HEK293 (cell line): ENCODE measurements at regions not wholly inside any gene's neighbourhood (a gene's known extent, or its start where the extent isn't known, plus 50 kb on each side); places are given as distances from the start of the nearest gene placed in this dataset.

Experiments
- CTCF ChIA-PET: fragments of 350-600 bp; formaldehyde crosslinking; extraction: SDS; loops from one replicate; lab custom pipeline; 2021; ENCODE audit warnings: antibody characterized with exemption; lab: Yijun Ruan, JAX
- POLR2A ChIA-PET: fragments of 300-600 bp; formaldehyde crosslinking; extraction: SDS; loops from one replicate; lab custom pipeline; 2020; ENCODE audit warnings: antibody characterized with exemption, inconsistent platforms; lab: Yijun Ruan, JAX
- H3K27ac ChIP-seq: fragments of 200-500 bp; sonication (Bioruptor generic); 2 replicates; pipeline ENCODE4 v1.5.1; 2014; ENCODE audit warnings: low read depth, low read length, control low read depth, inconsistent platforms; ENCODE audit errors: extremely low read depth
- H3K36me3 ChIP-seq, 2 experiments: fragments of 200-500 bp in 1 of 2; sonication (Bioruptor generic) in 1 of 2; 1 replicate in 1 of 2; 2 replicates in 1 of 2; pipeline ENCODE4 v1.5.1; 2014 to 2017; ENCODE audit warnings: inconsistent platforms in 2 of 2, low read length in 2 of 2; ENCODE audit not compliant: control insufficient read depth in 2 of 2, insufficient read depth in 1 of 2
- H3K4me1 ChIP-seq: fragments of 200-500 bp; sonication (Bioruptor generic); 2 replicates; pipeline ENCODE4 v1.5.1; 2014; ENCODE audit warnings: mild to moderate bottlenecking, low read length, inconsistent platforms; ENCODE audit not compliant: control insufficient read depth, insufficient read depth
- H3K4me3 ChIP-seq: 2 replicates; pipeline ENCODE4 v1.5.1; 2011; ENCODE audit warnings: low read depth, mild to moderate bottlenecking, control low read depth, low read length, moderate library complexity
- H3K9me3 ChIP-seq: fragments of 200-500 bp; sonication (Bioruptor generic); 2 replicates; pipeline ENCODE4 v1.5.1; 2014; ENCODE audit warnings: low read depth, low read length, inconsistent platforms; ENCODE audit not compliant: control insufficient read depth, insufficient read depth
- HOXD13 ChIP-seq: sonication (generic); formaldehyde crosslinking; IDR thresholded peaks from 2 replicates; pipeline ENCODE4 v1.8.0; 2022; ENCODE audit warnings: missing genetic modification reagents, borderline replicate concordance
- IKZF3 ChIP-seq: fragments of 450-650 bp; IDR thresholded peaks from 2 replicates; pipeline ENCODE4 v1.5.0; 2018; ENCODE audit warnings: missing biosample characterization, mild to moderate bottlenecking, missing genetic modification characterization, moderate library complexity
- KLF16 ChIP-seq: fragments of 450-650 bp; formaldehyde crosslinking; IDR thresholded peaks from 2 replicates; pipeline ENCODE4 v1.5.1; 2017; ENCODE audit warnings: missing biosample characterization, missing genetic modification characterization
- MZF1 ChIP-seq: fragments of 450-650 bp; formaldehyde crosslinking; IDR thresholded peaks from 2 replicates; pipeline ENCODE4 v1.5.1; 2017; ENCODE audit warnings: missing biosample characterization, missing genetic modification characterization, borderline replicate concordance
- ZBTB17 ChIP-seq: fragments of 450-650 bp; formaldehyde crosslinking; IDR thresholded peaks from 2 replicates; pipeline ENCODE4 v1.5.1; 2016; ENCODE audit warnings: missing biosample characterization, missing genetic modification characterization
- ZBTB20 ChIP-seq: fragments of 450-650 bp; formaldehyde crosslinking; IDR thresholded peaks from 2 replicates; pipeline ENCODE4 v1.5.1; 2016; ENCODE audit warnings: missing biosample characterization, missing genetic modification characterization
- ZBTB8A ChIP-seq: fragments of 450-650 bp; formaldehyde crosslinking; IDR thresholded peaks from 2 replicates; pipeline ENCODE4 v1.5.1; 2016; ENCODE audit warnings: missing biosample characterization, missing genetic modification characterization
- ZNF19 ChIP-seq: fragments of 450-650 bp; formaldehyde crosslinking; IDR thresholded peaks from 2 replicates; pipeline ENCODE4; 2016; ENCODE audit warnings: missing biosample characterization, missing genetic modification characterization, low read depth
- ZNF292 ChIP-seq: fragments of 450-650 bp; formaldehyde crosslinking; IDR thresholded peaks from 2 replicates; pipeline ENCODE4 v1.5.1; 2016; ENCODE audit warnings: low read depth, missing biosample characterization, missing genetic modification characterization, borderline replicate concordance
- ZNF311 ChIP-seq: fragments of 450-650 bp; formaldehyde crosslinking; IDR thresholded peaks from 2 replicates; pipeline ENCODE4 v1.5.1; 2017; ENCODE audit warnings: missing biosample characterization, missing genetic modification characterization, borderline replicate concordance
- ZNF366 ChIP-seq: fragments of 450-650 bp; formaldehyde crosslinking; conservative IDR thresholded peaks from 2 replicates; pipeline ENCODE4 v1.5.1; 2016; ENCODE audit warnings: missing biosample characterization, missing genetic modification characterization
- ZNF48 ChIP-seq: fragments of 450-650 bp; formaldehyde crosslinking; IDR thresholded peaks from 2 replicates; pipeline ENCODE4 v1.5.1; 2016; ENCODE audit warnings: missing biosample characterization, missing genetic modification characterization
- ZNF521 ChIP-seq: fragments of 450-650 bp; formaldehyde crosslinking; IDR thresholded peaks from 2 replicates; pipeline ENCODE4 v1.5.1; 2017; ENCODE audit warnings: missing biosample characterization, mild to moderate bottlenecking, missing genetic modification characterization
- ZNF629 ChIP-seq: fragments of 450-650 bp; formaldehyde crosslinking; IDR thresholded peaks from 2 replicates; pipeline ENCODE4 v1.5.1; 2017; ENCODE audit warnings: missing biosample characterization, missing genetic modification characterization
- ZNF792 ChIP-seq: fragments of 450-650 bp; formaldehyde crosslinking; IDR thresholded peaks from 2 replicates; pipeline ENCODE4 v1.5.1; 2016; ENCODE audit warnings: missing biosample characterization, missing genetic modification characterization
- TF ChIP-seq, protein P1 (sequence below): fragments of 450-650 bp; formaldehyde crosslinking; IDR thresholded peaks from 2 replicates; pipeline ENCODE4 v1.5.1; 2016; ENCODE audit warnings: missing biosample characterization, missing genetic modification characterization, borderline replicate concordance
- TF ChIP-seq, protein P2 (sequence below): fragments of 450-650 bp; formaldehyde crosslinking; IDR thresholded peaks from 2 replicates; pipeline ENCODE4 v1.5.1; 2016; ENCODE audit warnings: missing biosample characterization, missing genetic modification characterization, borderline replicate concordance
- TF ChIP-seq, protein P3 (sequence below): fragments of 450-650 bp; formaldehyde crosslinking; IDR thresholded peaks from 2 replicates; pipeline ENCODE4 v1.5.1; 2016; ENCODE audit warnings: missing biosample characterization, missing genetic modification characterization

DNA sequence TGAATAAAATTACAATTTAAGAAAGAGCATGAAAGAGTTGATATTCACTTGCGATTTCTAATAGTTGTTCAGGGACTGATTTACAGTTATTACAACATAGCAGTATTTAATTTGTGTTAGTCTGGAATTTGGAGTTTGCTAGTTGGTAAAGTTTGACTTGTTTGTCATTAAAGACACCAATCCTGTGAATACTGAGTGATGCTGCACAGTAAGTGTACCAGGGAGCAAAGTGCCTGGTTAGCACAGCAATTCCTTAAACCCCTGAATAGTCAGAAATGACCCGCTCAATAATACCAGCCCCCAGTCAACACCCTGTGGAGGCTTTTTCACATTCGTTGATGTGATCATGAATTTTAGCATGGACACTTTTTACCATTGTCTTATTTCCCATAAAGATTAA is 122.2 kb upstream of the GC start (continued):
- TF ChIP-seq, protein P1, sequence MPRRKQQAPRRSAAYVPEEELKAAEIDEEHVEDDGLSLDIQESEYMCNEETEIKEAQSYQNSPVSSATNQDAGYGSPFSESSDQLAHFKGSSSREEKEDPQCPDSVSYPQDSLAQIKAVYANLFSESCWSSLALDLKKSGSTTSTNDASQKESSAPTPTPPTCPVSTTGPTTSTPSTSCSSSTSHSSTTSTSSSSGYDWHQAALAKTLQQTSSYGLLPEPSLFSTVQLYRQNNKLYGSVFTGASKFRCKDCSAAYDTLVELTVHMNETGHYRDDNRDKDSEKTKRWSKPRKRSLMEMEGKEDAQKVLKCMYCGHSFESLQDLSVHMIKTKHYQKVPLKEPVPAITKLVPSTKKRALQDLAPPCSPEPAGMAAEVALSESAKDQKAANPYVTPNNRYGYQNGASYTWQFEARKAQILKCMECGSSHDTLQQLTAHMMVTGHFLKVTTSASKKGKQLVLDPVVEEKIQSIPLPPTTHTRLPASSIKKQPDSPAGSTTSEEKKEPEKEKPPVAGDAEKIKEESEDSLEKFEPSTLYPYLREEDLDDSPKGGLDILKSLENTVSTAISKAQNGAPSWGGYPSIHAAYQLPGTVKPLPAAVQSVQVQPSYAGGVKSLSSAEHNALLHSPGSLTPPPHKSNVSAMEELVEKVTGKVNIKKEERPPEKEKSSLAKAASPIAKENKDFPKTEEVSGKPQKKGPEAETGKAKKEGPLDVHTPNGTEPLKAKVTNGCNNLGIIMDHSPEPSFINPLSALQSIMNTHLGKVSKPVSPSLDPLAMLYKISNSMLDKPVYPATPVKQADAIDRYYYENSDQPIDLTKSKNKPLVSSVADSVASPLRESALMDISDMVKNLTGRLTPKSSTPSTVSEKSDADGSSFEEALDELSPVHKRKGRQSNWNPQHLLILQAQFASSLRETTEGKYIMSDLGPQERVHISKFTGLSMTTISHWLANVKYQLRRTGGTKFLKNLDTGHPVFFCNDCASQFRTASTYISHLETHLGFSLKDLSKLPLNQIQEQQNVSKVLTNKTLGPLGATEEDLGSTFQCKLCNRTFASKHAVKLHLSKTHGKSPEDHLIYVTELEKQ, result no peak
- TF ChIP-seq ZNF19 (tag by site-specific recombination) (no peak), IKZF3 (no peak), ZNF48 (tag by site-specific recombination) (no peak), ZBTB8A (tag by site-specific recombination) (no peak), ZNF366 (tag by site-specific recombination) (no peak), ZNF311 (tag by site-specific recombination) (no peak), ZNF521 (tag by site-specific recombination) (no peak)
- TF ChIP-seq, all 188 proteins: peak for 0

DNA sequence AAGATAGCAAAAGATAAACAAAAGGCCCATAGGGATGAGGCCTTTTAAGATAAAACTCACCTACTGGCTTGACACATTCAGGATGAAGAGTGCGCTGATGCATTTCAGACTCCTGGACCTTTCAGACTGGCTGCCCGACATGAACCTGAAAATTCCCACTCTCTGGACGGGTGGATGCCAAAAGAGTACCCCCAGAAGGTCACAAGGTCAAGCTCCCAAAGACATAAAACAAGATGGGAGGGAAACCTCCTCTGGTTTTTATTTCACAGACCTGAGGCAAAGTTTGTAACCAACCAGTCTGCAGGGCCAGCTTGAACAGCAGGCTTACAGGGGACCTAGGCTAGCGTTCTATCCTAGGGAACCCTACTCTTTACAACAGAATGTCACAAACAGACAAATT is 123.2 kb upstream of the GC start:
- POLR2A ChIA-PET, result no interaction called here
- no peak overlapping the region for H3K27ac ChIP-seq
- TF ChIP-seq ZNF792 (tag by site-specific recombination) (no peak), ZNF292 (tag by site-specific recombination) (no peak), MZF1 (tag by site-specific recombination) (no peak), ZBTB17 (tag by site-specific recombination) (no peak), HOXD13 (CRISPR knock-in tag) (no peak), ZBTB20 (no peak), ZNF629 (tag by site-specific recombination) (no peak), KLF16 (tag by site-specific recombination) (no peak)
- TF ChIP-seq, protein P2, sequence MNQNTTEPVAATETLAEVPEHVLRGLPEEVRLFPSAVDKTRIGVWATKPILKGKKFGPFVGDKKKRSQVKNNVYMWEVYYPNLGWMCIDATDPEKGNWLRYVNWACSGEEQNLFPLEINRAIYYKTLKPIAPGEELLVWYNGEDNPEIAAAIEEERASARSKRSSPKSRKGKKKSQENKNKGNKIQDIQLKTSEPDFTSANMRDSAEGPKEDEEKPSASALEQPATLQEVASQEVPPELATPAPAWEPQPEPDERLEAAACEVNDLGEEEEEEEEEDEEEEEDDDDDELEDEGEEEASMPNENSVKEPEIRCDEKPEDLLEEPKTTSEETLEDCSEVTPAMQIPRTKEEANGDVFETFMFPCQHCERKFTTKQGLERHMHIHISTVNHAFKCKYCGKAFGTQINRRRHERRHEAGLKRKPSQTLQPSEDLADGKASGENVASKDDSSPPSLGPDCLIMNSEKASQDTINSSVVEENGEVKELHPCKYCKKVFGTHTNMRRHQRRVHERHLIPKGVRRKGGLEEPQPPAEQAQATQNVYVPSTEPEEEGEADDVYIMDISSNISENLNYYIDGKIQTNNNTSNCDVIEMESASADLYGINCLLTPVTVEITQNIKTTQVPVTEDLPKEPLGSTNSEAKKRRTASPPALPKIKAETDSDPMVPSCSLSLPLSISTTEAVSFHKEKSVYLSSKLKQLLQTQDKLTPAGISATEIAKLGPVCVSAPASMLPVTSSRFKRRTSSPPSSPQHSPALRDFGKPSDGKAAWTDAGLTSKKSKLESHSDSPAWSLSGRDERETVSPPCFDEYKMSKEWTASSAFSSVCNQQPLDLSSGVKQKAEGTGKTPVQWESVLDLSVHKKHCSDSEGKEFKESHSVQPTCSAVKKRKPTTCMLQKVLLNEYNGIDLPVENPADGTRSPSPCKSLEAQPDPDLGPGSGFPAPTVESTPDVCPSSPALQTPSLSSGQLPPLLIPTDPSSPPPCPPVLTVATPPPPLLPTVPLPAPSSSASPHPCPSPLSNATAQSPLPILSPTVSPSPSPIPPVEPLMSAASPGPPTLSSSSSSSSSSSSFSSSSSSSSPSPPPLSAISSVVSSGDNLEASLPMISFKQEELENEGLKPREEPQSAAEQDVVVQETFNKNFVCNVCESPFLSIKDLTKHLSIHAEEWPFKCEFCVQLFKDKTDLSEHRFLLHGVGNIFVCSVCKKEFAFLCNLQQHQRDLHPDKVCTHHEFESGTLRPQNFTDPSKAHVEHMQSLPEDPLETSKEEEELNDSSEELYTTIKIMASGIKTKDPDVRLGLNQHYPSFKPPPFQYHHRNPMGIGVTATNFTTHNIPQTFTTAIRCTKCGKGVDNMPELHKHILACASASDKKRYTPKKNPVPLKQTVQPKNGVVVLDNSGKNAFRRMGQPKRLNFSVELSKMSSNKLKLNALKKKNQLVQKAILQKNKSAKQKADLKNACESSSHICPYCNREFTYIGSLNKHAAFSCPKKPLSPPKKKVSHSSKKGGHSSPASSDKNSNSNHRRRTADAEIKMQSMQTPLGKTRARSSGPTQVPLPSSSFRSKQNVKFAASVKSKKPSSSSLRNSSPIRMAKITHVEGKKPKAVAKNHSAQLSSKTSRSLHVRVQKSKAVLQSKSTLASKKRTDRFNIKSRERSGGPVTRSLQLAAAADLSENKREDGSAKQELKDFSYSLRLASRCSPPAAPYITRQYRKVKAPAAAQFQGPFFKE, result no peak
- TF ChIP-seq, protein P3, sequence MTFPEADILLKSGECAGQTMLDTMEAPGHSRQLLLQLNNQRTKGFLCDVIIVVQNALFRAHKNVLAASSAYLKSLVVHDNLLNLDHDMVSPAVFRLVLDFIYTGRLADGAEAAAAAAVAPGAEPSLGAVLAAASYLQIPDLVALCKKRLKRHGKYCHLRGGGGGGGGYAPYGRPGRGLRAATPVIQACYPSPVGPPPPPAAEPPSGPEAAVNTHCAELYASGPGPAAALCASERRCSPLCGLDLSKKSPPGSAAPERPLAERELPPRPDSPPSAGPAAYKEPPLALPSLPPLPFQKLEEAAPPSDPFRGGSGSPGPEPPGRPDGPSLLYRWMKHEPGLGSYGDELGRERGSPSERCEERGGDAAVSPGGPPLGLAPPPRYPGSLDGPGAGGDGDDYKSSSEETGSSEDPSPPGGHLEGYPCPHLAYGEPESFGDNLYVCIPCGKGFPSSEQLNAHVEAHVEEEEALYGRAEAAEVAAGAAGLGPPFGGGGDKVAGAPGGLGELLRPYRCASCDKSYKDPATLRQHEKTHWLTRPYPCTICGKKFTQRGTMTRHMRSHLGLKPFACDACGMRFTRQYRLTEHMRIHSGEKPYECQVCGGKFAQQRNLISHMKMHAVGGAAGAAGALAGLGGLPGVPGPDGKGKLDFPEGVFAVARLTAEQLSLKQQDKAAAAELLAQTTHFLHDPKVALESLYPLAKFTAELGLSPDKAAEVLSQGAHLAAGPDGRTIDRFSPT (tag by site-specific recombination), result no peak
- TF ChIP-seq, all 188 proteins: peak for 0

More for the DNA sequence above, 123.2 kb upstream of the GC start:
- H3K36me3 ChIP-seq, result no peaks in the 10 kb centered on the region
- H3K4me1 ChIP-seq, result no peaks in the 10 kb centered on the region
- no peaks in the 10 kb centered on the region for H3K9me3 ChIP-seq
- CTCF ChIA-PET, result interaction anchor here (0.6 kb wide), 1 partner anchor 10 kb away, joined by 5 read pairs; no protein-coding TSS in a partner anchor
- no peak overlapping the region for H3K4me3 ChIP-seq
